RWPE1 (cell line): ENCODE measurements at regions not wholly inside any gene's neighbourhood (a gene's known extent, or its start where the extent isn't known, plus 50 kb on each side); places are given as distances from the start of the nearest gene placed in this dataset.

ENCODE experiments used
- CTCF ChIA-PET: fragments of 350-600 bp; sonication (Branson Sonifier 250); formaldehyde crosslinking; extraction: SDS; loops from one replicate; lab custom pipeline; 2021; lab: Yijun Ruan, JAX
- POLR2A ChIA-PET: fragments of 400-600 bp; formaldehyde crosslinking; extraction: SDS; loops from one replicate; lab custom pipeline; 2020; ENCODE audit warnings: antibody characterized with exemption; ENCODE audit not compliant: low non-redundant PET; lab: Yijun Ruan, JAX
- DNase-seq: peaks from one replicate; pipeline ENCODE4 v3.0.0; 2012; ENCODE audit warnings: low spot score
- H3K27ac ChIP-seq: fragments of 450-650 bp; 2 replicates; pipeline ENCODE4 v1.5.1; 2017
- TF ChIP-seq, protein P1 (sequence below): fragments of 450-650 bp; conservative IDR thresholded peaks from 2 replicates; pipeline ENCODE4 v1.5.1; 2017; ENCODE audit warnings: low read depth, mild to moderate bottlenecking

GRCh38 chr1:213727853-213728592 is 259.8 kb upstream of the PROX1 start:
- H3K27ac ChIP-seq = no peak overlapping the region
- ChIA-PET CTCF (no interaction called here), POLR2A (no interaction called here)
- TF ChIP-seq, protein P1, sequence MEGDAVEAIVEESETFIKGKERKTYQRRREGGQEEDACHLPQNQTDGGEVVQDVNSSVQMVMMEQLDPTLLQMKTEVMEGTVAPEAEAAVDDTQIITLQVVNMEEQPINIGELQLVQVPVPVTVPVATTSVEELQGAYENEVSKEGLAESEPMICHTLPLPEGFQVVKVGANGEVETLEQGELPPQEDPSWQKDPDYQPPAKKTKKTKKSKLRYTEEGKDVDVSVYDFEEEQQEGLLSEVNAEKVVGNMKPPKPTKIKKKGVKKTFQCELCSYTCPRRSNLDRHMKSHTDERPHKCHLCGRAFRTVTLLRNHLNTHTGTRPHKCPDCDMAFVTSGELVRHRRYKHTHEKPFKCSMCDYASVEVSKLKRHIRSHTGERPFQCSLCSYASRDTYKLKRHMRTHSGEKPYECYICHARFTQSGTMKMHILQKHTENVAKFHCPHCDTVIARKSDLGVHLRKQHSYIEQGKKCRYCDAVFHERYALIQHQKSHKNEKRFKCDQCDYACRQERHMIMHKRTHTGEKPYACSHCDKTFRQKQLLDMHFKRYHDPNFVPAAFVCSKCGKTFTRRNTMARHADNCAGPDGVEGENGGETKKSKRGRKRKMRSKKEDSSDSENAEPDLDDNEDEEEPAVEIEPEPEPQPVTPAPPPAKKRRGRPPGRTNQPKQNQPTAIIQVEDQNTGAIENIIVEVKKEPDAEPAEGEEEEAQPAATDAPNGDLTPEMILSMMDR = no peak
- no peak for DNase-seq

DNA sequence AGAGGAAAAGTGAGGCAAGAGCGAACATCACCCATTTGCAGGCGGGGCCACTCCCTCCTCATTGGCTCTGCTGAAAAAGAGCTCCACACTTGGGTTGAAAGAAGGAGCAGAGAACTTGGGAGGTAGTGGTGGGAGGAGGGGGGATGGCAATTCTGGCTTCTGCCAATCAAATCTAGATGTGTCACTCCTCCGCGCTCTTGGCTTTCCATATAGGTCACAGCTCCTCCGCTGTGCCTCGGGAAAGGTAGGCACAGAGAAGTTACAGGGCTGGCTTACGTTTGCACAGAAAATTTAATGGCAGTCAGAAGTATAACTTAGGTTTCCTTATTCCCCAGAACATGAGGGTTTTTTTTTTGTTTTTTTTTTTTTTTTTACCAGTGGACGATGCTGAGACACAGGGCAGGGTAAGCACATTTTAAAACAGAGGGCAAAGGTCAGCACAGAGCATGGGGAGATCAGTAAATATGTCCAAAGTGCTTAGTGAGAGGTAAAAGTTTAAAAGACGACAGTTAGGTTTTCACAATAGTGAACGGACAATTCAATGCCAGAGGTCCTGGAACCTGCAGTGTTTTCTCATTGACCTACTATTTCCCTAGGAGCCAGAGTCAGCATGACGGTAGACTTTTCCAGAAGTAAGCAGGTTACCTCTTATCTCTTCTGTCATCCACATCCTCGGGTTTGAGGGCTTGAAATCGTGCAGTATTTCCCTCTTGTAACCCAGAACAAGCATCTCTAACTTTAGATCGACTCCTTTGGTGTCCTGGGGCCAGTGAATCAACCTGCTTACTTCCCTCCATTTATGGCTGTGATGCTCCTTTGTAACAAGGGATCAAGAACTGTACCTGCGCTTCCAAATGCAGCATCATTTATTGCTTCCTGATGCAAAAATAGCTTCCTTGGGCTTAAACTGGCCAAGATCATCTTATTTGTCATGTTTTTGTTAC is 258.9 kb upstream of the PROX1 start:
- no peak overlapping the region for H3K27ac ChIP-seq
- TF ChIP-seq, protein P1 = no peak
- POLR2A ChIA-PET = no interaction called here
- no peak for DNase-seq
- CTCF ChIA-PET = no interaction called here

DNA sequence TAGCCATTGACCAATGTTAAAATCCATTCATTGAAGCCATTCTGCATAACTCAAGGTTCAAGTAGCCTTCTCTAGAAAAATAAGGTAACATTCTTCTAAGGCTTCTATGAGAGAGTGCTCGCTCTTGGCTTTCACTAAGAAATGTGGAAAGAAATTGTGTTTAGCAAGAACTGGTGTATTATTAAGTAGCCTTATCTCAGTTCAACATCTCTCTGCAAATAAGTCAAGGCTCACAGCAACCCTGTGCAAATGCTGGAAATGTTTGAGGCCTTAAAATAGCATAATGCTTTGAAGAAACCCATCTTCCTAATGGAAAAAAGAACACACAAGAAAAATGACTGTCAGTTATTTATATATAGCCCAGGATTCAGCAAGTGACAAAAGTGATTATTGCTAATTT is 254.1 kb upstream of the PROX1 start:
- no peak overlapping the region for H3K27ac ChIP-seq
- ChIA-PET CTCF (no interaction called here), POLR2A (no interaction called here)
- no peak for DNase-seq
- TF ChIP-seq, protein P1 = no peak

- H3K27ac ChIP-seq = no peak overlapping the region
- ChIA-PET CTCF (interaction anchor here (0.6 kb wide), 1 partner anchor 574 kb away, joined by 3 read pairs; no protein-coding TSS in a partner anchor), POLR2A (no interaction called here)
- TF ChIP-seq, protein P1 = no peak
- DNase-seq = no peak
Observed at GRCh38 chr1:213737398-213738035, 250.3 kb upstream of the PROX1 start.

DNA sequence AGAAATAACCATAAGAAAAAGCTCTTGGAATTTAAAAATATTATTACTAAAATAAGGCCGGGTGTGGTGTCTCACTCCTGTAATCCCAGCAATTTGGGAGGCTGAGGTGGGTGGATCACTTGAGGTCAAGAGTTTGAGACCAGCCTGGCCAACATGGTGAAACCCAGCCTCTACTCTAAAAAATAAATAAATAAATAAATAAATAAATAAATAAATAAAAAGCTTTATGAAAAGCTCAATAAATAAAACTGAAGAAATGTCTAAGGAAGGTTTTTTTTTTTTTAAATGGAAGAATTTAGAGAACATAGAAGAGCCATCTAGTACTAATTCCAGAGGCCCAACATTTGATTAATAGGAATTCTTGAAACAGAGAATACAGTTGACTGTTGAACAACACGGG is 249.1 kb upstream of the PROX1 start:
- H3K27ac ChIP-seq = no peak overlapping the region
- TF ChIP-seq, protein P1 = no peak
- ChIA-PET POLR2A (no interaction called here), CTCF (no interaction called here)
- DNase-seq = no peak

DNA sequence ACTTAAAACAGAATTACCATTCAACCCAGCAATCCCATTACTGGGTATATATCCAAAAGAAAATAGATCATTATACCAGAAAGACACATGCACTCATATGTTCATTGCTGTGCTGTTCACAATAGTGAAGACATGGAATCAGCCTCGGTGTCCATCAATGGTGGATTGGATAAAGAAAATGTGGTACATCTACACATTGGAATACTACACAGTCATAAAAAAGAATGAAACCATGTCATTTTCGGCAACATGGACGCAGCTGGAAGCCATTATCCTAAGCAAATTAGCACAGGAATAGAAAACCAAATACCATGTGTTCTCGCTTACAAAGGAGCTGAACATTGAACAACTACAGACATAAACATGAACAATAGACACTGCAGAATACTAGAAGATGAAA is 244.8 kb upstream of the PROX1 start:
- ChIA-PET CTCF (no interaction called here), POLR2A (no interaction called here)
- no peak for DNase-seq
- H3K27ac ChIP-seq = no peak overlapping the region
- TF ChIP-seq, protein P1 = no peak
